ENCODE measurements at regions not wholly inside any gene's neighbourhood (a gene's known extent, or its start where the extent isn't known, plus 50 kb on each side); places are given as distances from the start of the nearest gene placed in this dataset.

DNA sequence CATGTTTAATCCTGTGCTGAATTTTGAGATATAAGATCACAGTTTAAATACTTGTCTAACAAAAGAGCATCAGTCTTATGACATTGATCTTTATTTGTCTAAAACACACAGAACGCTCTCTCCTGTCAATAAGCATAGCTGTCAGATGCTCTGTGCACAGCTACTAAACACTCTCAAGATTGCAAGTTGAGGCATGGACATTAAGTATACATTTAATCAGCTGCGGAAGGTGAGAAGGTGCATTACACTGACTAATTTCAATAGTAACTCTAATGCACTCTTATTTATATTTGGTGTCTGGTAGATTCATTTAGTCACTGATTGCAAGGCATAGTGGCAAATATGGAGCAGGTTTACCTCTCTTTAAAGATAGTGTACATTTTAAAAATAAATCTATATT lies 580.3 kb upstream of the NRP1 start:
- TF ChIP-seq, protein P1, sequence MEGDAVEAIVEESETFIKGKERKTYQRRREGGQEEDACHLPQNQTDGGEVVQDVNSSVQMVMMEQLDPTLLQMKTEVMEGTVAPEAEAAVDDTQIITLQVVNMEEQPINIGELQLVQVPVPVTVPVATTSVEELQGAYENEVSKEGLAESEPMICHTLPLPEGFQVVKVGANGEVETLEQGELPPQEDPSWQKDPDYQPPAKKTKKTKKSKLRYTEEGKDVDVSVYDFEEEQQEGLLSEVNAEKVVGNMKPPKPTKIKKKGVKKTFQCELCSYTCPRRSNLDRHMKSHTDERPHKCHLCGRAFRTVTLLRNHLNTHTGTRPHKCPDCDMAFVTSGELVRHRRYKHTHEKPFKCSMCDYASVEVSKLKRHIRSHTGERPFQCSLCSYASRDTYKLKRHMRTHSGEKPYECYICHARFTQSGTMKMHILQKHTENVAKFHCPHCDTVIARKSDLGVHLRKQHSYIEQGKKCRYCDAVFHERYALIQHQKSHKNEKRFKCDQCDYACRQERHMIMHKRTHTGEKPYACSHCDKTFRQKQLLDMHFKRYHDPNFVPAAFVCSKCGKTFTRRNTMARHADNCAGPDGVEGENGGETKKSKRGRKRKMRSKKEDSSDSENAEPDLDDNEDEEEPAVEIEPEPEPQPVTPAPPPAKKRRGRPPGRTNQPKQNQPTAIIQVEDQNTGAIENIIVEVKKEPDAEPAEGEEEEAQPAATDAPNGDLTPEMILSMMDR (IDR thresholded peaks at IDR 0.05) = no peak
- TF ChIP-seq ZFX (IDR thresholded peaks at IDR 0.05; ENCODE audit: borderline replicate concordance) = no peak
